CD4-positive, alpha-beta T cell treated with Interleukin-21 for 1 hour (primary cell): ENCODE measurements at regions not wholly inside any gene's neighbourhood (a gene's known extent, or its start where the extent isn't known, plus 50 kb on each side); places are given as distances from the start of the nearest gene placed in this dataset.

ENCODE experiments used
- DNase-seq: peaks from one replicate; pipeline ENCODE4 v3.0.0-alpha.2; 2020

DNA sequence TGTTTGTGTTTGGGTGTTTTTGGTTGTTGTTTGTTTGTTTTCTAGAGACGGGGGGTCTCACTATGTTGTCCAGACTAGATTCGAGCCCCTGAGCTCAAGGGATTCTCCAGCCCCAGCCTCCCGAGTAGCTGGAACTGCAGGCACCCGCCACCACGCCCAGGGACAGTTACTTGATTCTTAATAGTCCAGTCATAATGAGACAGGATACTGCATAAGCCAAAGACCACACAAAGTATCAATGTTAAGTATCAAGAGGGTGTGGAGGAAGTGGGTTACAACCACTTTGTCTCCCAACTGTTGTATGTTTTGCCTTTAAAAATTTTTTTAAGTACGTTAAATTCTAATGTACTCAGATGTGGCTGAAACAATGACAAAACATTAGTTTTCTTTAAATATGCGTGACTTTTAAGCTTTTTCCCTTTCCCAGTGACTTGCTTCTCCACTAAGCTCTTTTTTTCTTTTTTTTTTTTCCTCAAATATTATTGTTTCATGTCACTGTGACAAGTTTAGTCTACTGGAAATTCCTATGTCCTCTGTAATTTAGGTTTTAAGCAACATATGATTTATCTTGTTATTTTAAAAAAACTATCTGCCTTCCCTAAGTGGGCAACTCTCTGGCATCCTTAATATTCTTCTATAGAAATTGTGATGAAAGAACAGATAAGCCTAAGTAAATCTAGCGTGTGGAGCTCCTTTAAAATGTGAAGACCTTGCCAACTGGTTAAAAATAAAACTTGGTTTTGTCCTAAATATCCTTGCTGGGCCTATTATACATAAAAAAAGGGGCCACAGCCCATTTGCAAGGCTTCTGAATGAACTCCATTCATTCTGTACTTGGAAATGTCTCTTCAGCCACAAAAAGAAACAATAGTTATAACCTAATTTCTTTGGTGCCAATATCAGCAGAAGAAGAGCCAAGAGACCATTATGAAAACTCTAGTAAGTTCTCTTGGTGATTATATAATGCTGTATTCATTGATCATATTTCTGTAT is 56.2 kb upstream of the DPH5 start:
- DNase-seq = peak; percentile 57

GRCh38 chr1:101080859-101081258 is 55.3 kb upstream of the DPH5 start:
- no peak for DNase-seq

- DNase-seq = no peak
Observed at GRCh38 chr1:101079341-101079740, 53.8 kb upstream of the DPH5 start.

GRCh38 chr1:101077849-101078248 is 52.3 kb upstream of the DPH5 start:
- DNase-seq = no peak

- DNase-seq = no peak
Observed at GRCh38 chr1:101075926-101076325, 50.3 kb upstream of the DPH5 start.
